ENCODE measurements at regions not wholly inside any gene's neighbourhood (a gene's known extent, or its start where the extent isn't known, plus 50 kb on each side); places are given as distances from the start of the nearest gene placed in this dataset.

- TF ChIP-seq CTCF (IDR thresholded peaks at IDR 0.05; ENCODE audit: low read length) (no peak), EZH2 (optimal IDR thresholded peaks at IDR 0.05; ENCODE audit: low read depth, low read length) (no peak), EZH2phosphoT487 (IDR thresholded peaks at IDR 0.05; ENCODE audit: low read length) (no peak)
Measured at GRCh38 chr5:62138607-62139006, 167.4 kb upstream of the KIF2A start.
